ENCODE measurements at regions not wholly inside any gene's neighbourhood (a gene's known extent, or its start where the extent isn't known, plus 50 kb on each side); places are given as distances from the start of the nearest gene placed in this dataset.
"Not testable (repeated sequence)": the region's sequence is repeated elsewhere in the genome, so short reads cannot be mapped to it uniquely, and the experiment has no call there.

DNA sequence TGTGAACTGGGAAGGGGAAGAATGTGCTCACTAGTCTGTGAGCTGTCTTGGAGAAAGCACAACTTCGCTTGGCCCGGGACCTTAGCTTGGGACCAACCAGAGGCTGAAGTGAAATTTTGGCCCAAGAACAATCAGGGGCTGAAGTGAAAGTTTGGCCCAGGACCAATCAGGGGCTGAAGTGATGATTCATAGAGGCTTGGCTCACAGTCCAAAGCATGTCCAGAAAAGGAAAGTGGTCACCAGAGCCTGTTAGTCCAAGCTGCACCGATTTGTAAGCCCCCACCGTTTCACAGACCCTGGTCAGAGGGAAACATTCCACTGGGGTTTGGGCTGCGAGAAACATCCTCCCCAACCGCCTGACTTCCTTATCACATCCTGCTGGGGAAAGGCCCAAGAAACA, 763.3 kb downstream of the SPATA31A7 start:
- H3K36me3 ChIP-seq (replicated peaks); H3K27ac ChIP-seq; in situ Hi-C loops (cut with HindIII; ENCODE audit: low pct_ligation_motif_present, low sequenced_read_pairs); DNase-seq; H3K27me3 ChIP-seq (replicated peaks); H3K4me3 ChIP-seq (ENCODE audit: low read depth, low read length): not testable (repeated sequence)

DNA sequence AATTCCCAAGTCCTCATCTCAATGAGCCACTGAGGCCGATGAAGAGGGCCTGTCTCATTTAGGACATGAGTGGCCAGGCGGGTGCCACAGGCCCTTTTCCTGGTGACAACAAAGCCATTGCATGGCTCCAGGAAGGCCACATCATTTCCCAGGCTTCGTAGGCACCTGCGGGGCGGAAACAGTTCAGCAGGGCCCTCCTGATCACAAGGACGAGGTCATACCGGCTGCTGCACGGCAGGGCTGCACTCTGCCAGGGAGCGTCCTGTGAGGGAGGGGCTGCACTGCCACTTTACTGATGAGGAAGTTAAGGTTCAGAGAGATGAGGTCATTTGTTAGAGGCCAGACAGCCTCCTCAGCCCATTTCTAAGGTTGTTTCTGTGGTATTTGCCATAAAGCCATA, 781.8 kb downstream of the SPATA31A7 start:
- H3K4me3 ChIP-seq (ENCODE audit: low read depth, low read length); H3K27ac ChIP-seq; H3K36me3 ChIP-seq (replicated peaks); in situ Hi-C loops (cut with HindIII; ENCODE audit: low pct_ligation_motif_present, low sequenced_read_pairs); DNase-seq; H3K27me3 ChIP-seq (replicated peaks): not testable (repeated sequence)

DNA sequence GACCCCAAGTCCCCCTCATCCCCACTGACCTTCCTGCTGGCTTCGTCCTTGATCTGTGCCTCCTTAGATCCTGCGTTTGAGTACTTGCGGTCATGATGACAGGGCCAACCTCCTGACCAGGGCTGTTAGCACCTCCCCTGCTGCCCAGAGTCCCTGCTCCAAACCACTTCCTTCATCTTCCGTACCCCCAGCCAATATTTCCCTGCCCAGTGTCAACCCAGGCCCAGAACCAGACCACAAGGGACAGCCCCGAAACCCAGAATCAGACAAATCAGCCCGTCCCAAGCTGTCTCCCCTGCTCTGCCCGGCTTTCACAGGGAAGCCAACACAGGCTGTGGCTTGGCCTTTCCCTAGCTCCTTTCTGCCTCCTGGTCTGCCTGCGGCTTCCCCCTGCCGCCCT, 784.7 kb downstream of the SPATA31A7 start:
- H3K36me3 ChIP-seq (replicated peaks); in situ Hi-C loops (cut with HindIII; ENCODE audit: low pct_ligation_motif_present, low sequenced_read_pairs); H3K4me3 ChIP-seq (ENCODE audit: low read depth, low read length); H3K27ac ChIP-seq; DNase-seq; H3K27me3 ChIP-seq (replicated peaks): not testable (repeated sequence)

DNA sequence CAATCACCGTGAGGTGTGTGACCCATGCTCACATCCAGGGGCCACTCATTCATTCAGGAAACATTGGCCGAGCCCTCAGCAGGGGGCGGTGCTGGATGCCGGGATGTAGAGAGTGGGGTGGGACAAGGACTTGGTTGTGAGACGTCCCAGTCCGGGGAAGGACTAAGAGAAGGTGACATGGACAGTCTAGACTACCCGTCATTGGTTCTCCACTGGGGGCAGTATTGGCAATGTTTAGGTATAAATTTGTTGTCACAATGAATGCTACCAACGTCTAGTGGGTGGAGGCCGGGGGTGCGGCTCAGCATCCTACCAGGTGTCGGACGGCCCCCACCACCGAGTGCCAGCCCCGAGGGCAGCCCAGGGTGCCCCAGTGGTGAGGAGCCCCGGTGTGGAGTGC, 786.5 kb downstream of the SPATA31A7 start:
- in situ Hi-C loops (cut with HindIII; ENCODE audit: low pct_ligation_motif_present, low sequenced_read_pairs); H3K36me3 ChIP-seq (replicated peaks); H3K27ac ChIP-seq; DNase-seq; H3K4me3 ChIP-seq (ENCODE audit: low read depth, low read length); H3K27me3 ChIP-seq (replicated peaks): not testable (repeated sequence)

DNA sequence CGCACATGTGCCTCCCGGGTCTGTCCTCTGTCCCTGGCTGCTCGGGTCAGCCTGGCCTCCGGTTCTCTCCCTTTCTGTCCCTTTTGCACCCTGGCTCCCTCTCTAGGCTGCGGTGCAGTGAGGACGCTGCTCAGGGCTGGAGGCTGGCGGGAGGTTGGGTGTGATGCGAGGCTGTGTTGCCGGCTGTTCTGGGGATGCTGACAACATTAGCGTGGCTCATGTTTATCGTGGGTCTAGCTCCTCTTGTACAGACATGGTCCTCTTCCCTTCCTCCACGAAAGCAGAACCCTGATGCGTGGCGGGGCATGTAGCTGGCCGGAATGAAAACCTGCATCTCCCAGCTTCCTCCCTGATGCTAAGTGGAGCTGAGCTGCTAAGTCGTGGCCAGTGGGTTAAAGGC, 792.9 kb downstream of the SPATA31A7 start:
- H3K4me3 ChIP-seq (ENCODE audit: low read depth, low read length); H3K27ac ChIP-seq; DNase-seq; H3K27me3 ChIP-seq (replicated peaks); in situ Hi-C loops (cut with HindIII; ENCODE audit: low pct_ligation_motif_present, low sequenced_read_pairs); H3K36me3 ChIP-seq (replicated peaks): not testable (repeated sequence)

DNA sequence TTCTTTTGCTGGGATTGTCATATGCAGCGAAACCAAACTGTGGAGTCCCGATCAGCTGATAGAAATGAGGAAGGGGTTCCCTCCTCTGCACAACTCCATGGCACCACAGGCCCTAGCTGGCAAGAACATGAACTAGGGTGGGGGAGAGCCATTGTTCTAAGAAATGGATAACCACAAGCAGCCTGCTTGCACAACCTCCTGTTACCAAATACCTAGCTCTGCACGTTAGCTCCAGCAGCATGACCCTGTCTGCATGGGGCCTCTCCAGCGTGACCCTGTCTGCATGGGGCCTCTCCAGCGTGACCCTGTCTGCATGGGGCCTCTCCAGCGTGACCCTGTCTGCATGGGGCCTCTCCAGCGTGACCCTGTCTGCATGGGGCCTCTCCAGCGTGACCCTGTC, 793.6 kb downstream of the SPATA31A7 start:
- H3K27me3 ChIP-seq (replicated peaks) = not testable (repeated sequence)

DNA sequence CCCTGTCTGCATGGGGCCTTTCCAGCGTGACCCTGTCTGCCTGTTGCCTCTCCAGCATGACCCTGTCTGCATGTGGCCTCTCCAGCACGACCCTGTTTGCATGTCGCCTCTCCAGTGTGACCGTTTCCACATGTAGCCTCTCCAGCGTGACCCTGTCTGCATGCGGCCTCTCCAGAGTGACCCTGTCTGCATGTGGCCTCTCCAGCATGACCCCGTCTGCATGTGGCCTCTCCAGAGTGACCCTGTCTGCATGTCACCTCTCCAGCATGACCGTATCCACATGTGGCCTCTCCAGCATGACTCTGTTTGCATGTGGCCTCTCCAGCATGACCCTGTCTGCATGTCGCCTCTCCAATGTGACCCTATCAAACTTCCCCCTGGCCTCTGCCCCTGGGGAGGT, 794.1 kb downstream of the SPATA31A7 start:
- H3K4me3 ChIP-seq (ENCODE audit: low read depth, low read length); H3K27me3 ChIP-seq (replicated peaks); DNase-seq; H3K27ac ChIP-seq; H3K36me3 ChIP-seq (replicated peaks); in situ Hi-C loops (cut with HindIII; ENCODE audit: low pct_ligation_motif_present, low sequenced_read_pairs): not testable (repeated sequence)

More for the DNA sequence above, 793.6 kb downstream of the SPATA31A7 start:
- in situ Hi-C loops (cut with HindIII; ENCODE audit: low pct_ligation_motif_present, low sequenced_read_pairs); H3K27ac ChIP-seq; H3K36me3 ChIP-seq (replicated peaks); DNase-seq; H3K4me3 ChIP-seq (ENCODE audit: low read depth, low read length): not testable (repeated sequence)

DNA sequence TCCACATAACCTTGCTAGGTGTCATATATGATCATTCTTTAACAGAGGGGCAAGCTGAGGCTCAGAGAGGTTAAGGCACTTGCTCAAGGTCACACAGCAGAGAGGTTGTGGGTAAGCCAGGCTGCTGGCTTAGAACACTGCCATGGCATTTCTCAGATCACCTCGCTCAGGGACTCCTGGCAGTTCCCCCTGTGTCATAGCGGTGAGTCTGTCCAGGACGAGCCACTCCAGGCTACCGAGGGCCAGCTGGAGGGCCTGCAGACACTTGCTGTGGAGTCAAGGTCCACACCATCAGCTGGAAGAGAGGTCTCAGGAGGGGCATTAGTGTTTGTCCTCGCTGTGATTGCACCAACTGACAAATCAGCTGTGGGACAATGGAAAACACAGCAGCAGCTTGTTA, 794.7 kb downstream of the SPATA31A7 start:
- H3K27ac ChIP-seq; H3K27me3 ChIP-seq (replicated peaks); DNase-seq; H3K4me3 ChIP-seq (ENCODE audit: low read depth, low read length); in situ Hi-C loops (cut with HindIII; ENCODE audit: low pct_ligation_motif_present, low sequenced_read_pairs); H3K36me3 ChIP-seq (replicated peaks): not testable (repeated sequence)

DNA sequence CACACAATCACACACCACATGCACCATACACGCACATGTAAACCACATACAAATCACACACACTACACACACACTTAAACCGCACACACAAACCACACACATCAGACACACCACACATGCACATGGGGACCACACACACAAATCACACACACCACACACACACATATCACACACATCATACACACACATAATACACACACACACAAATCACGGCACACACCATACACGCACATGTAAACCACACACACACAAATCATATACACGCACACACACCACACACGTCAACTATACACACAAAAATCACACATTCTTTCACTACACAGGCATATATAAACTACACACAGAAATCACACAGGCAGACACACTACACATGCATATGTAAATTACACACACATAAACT, 802.3 kb downstream of the SPATA31A7 start:
- H3K4me3 ChIP-seq (ENCODE audit: low read depth, low read length); H3K27ac ChIP-seq; in situ Hi-C loops (cut with HindIII; ENCODE audit: low pct_ligation_motif_present, low sequenced_read_pairs); DNase-seq; H3K36me3 ChIP-seq (replicated peaks); H3K27me3 ChIP-seq (replicated peaks): not testable (repeated sequence)

DNA sequence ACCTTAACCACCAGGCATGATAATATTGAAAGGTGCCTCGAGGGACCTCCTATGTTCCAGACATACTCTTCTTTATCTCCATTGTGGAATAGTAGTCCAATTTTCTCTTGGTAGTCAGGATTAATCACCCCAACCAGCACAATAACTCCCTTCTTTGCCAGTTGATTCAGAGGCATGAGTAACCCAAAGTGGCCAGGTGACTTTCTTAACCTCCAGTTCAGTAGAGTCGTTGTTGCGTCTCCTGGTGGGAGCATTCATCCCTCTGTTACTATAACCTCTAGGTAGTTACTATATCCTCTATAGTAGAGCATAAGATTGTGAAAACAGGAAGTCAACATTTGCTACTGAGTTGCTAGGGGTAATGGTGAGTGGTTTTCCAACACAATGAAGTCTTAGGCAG, 842.6 kb downstream of the SPATA31A7 start:
- H3K27ac ChIP-seq; H3K27me3 ChIP-seq (replicated peaks); in situ Hi-C loops (cut with HindIII; ENCODE audit: low pct_ligation_motif_present, low sequenced_read_pairs); H3K36me3 ChIP-seq (replicated peaks); DNase-seq; H3K4me3 ChIP-seq (ENCODE audit: low read depth, low read length): not testable (repeated sequence)

DNA sequence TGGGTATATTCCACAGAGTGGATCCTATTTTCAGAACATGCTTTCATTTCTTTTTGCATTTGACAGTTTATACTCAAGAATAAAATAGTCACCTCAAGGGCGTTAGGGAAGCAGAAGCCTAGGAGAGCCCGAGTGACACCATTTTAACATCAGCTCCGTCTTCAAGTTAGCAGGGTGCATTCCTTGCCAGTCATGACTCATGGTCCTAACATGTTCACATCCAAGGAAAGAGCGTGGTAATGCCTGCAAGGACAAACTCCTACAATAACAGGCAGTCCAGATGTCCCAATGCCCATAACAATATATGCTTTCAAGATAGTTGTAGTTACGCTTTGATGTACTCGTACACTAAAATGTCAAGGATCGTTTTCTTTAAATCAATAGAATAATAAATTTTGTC, 848.4 kb downstream of the SPATA31A7 start:
- H3K27me3 ChIP-seq (replicated peaks); DNase-seq; in situ Hi-C loops (cut with HindIII; ENCODE audit: low pct_ligation_motif_present, low sequenced_read_pairs); H3K27ac ChIP-seq; H3K36me3 ChIP-seq (replicated peaks); H3K4me3 ChIP-seq (ENCODE audit: low read depth, low read length): not testable (repeated sequence)

DNA sequence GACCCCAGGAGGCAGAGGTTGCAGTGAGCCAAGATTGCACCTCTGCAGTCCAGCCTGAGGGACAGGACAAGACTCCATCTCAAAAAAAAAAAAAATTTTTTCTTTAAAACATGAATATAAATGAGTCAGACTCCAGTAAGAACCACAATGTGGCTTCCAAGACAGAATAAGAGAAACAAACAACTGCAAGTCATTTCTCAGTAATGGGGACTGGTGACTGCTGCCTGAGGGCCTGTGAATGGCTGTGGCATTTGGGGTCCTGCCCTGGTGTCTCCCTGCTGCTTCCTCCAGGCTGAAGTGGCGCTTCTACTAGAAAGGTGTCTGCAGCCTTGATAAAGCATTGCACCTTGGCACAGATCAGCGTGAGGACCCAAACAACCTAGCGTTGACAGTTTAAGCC, 868.3 kb downstream of the SPATA31A7 start:
- H3K36me3 ChIP-seq (replicated peaks); H3K27me3 ChIP-seq (replicated peaks); H3K27ac ChIP-seq; in situ Hi-C loops (cut with HindIII; ENCODE audit: low pct_ligation_motif_present, low sequenced_read_pairs); H3K4me3 ChIP-seq (ENCODE audit: low read depth, low read length): not testable (repeated sequence)
- peak; percentile 1 for DNase-seq

DNA sequence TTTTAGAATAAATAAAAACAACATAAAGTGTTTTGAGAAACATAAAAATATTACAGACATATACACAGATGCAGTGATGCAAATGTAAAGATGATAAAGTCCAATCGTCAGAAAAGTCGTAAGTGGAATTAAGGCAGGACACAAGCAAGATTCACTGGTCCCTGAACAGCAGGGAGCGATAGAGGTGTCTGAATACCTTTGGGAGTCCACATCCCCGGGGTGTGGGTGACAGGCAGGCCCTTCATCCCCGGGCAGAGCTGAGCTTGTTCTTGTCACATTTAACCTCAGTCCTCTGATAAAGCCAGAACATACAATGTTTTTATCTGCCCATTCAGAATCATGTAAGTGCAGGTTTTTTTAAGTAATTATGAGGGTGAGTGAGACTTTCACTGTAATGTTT, 881.2 kb downstream of the SPATA31A7 start:
- H3K36me3 ChIP-seq (replicated peaks); DNase-seq; H3K27me3 ChIP-seq (replicated peaks); in situ Hi-C loops (cut with HindIII; ENCODE audit: low pct_ligation_motif_present, low sequenced_read_pairs); H3K27ac ChIP-seq; H3K4me3 ChIP-seq (ENCODE audit: low read depth, low read length): not testable (repeated sequence)

DNA sequence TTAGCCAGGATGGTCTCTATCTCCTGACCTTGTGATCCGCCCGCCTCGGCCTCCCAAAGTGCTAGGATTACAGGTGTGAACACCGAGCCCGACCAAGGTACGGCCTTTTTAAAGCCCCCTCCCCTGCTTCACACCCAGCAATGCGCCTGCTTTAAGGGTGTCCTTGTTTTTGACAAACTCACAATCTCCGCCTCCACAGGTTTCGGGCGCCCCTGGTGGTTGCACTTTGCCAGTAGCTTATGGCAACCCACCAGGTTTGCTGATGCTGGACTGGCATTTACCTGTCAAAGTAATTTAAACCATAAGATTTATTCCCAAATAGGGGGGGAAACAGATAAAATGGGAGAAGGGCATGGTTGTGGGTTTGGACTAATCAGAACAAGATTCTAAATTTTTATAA, 883.6 kb downstream of the SPATA31A7 start:
- H3K36me3 ChIP-seq (replicated peaks) = not testable (repeated sequence)

DNA sequence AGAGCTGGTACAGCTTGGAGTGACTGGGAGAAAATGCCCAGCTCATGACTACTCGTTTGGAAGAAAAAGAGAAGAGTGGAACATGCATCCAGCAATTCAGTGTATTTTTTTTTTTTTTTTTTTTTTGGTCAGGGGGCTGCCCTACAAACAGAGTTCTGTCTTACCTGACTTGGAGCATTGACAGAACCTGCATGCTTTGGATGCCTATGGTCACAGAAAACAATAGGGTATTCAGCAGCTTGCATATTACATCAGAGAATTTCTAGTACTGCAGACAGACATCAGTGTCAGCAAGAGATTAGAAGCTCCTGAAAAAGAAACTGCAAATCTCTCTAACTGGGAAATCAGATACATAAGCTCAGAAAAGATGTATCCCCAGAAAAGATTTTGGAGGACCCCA, 894.4 kb downstream of the SPATA31A7 start:
- H3K27ac ChIP-seq; H3K4me3 ChIP-seq (ENCODE audit: low read depth, low read length); H3K27me3 ChIP-seq (replicated peaks); in situ Hi-C loops (cut with HindIII; ENCODE audit: low pct_ligation_motif_present, low sequenced_read_pairs); DNase-seq; H3K36me3 ChIP-seq (replicated peaks): not testable (repeated sequence)

More for the DNA sequence above, 883.6 kb downstream of the SPATA31A7 start:
- H3K27me3 ChIP-seq (replicated peaks); H3K27ac ChIP-seq; H3K4me3 ChIP-seq (ENCODE audit: low read depth, low read length); in situ Hi-C loops (cut with HindIII; ENCODE audit: low pct_ligation_motif_present, low sequenced_read_pairs); DNase-seq: not testable (repeated sequence)

Data from brain microvascular endothelial cell (primary cell).